OCI-LY3 (cell line): ENCODE measurements at regions not wholly inside any gene's neighbourhood (a gene's known extent, or its start where the extent isn't known, plus 50 kb on each side); places are given as distances from the start of the nearest gene placed in this dataset.

ENCODE experiments used
- H2AFZ ChIP-seq: fragments of 200-600, 300-600 bp; shearing (Covaris generic); 2 replicates; pipeline ENCODE4 v1.6.0; 2014; ENCODE audit warnings: antibody characterized with exemption, low read depth, low read length
- H3K27ac ChIP-seq: fragments of 200-600, 300-600 bp; sonication (generic); 2 replicates; pipeline ENCODE4 v1.5.1; 2014; ENCODE audit warnings: mild to moderate bottlenecking, low read length, moderate library complexity, mixed read lengths
- H3K27me3 ChIP-seq: fragments of 200-600, 300-600 bp; sonication (generic); 2 replicates; pipeline ENCODE4 v1.6.1; 2014; ENCODE audit warnings: low read depth, low read length, mixed read lengths
- H3K36me3 ChIP-seq: fragments of 200-600, 300-600 bp; sonication (generic); replicated peaks from 2 replicates; pipeline ENCODE3; 2014; ENCODE audit warnings: low read depth, low read length, mixed read lengths
- H3K4me1 ChIP-seq: fragments of 300-600, 200-600 bp; sonication (generic); 2 replicates; pipeline ENCODE4 v1.6.1; 2014; ENCODE audit warnings: low read length, mixed read lengths
- H3K4me2 ChIP-seq: fragments of 200-600, 300-600 bp; sonication (generic); 2 replicates; pipeline ENCODE4 v1.6.1; 2014; ENCODE audit warnings: low read length, mixed read lengths
- H3K4me3 ChIP-seq: fragments of 300-600, 200-600 bp; sonication (generic); 2 replicates; pipeline ENCODE4 v1.5.1; 2014; ENCODE audit warnings: antibody characterized with exemption, mild to moderate bottlenecking, low read length, moderate library complexity
- H3K79me2 ChIP-seq: fragments of 300-600, 200-600 bp; shearing (Covaris generic); 2 replicates; pipeline ENCODE4 v1.6.1; 2014; ENCODE audit warnings: mild to moderate bottlenecking, low read length, mixed read lengths
- H3K9ac ChIP-seq: fragments of 300-600, 200-600 bp; shearing (Covaris generic); 2 replicates; pipeline ENCODE4 v1.6.0; 2014; ENCODE audit warnings: mild to moderate bottlenecking, low read length, moderate library complexity
- H3K9me3 ChIP-seq: fragments of 200-600, 300-600 bp; shearing (Covaris generic); 2 replicates; pipeline ENCODE4 v1.6.1; 2014; ENCODE audit warnings: low read length, mixed read lengths; ENCODE audit not compliant: insufficient read depth
- H4K20me1 ChIP-seq: fragments of 200-600, 300-600 bp; sonication (generic); 2 replicates; pipeline ENCODE4 v1.6.1; 2016; ENCODE audit warnings: low read length, mixed read lengths; ENCODE audit not compliant: insufficient read depth
- EZH2phosphoT487 ChIP-seq: fragments of 200-600 bp; shearing (Covaris generic); IDR thresholded peaks from 2 replicates; pipeline ENCODE4 v1.6.1; 2018; ENCODE audit warnings: antibody characterized with exemption, mixed run types, low read depth
- TF ChIP-seq, protein P1 (sequence below): fragments of 200-600, 300-600 bp; sonication (generic); IDR thresholded peaks from 2 replicates; pipeline ENCODE4 v1.5.1; 2014; ENCODE audit warnings: antibody characterized with exemption, low read length, low read depth

DNA sequence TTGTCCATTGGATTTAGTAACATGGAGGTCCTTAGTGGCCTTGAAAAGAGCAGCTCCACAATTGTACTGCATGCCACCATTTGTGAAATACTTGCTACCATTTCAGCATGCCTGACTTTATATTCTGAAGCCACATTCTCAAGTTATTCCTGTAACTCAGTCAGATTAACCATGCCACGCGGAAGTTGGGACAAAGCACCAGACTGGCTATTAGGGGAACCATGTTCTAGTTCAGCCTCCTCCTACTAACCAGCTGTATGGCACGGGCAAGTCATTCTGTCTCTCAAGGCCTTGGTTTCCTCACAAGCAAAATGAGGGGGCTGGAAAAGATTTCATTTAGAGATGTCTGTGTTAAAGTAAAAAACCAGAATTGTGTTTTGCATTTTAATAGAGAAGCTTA is 418.0 kb downstream of the PLK2 start:
- Histone ChIP-seq H3K4me3 (no peak overlapping the region), H3K4me2 (no peak overlapping the region), H2AFZ (no peak overlapping the region), H3K4me1 (no peaks in the 10 kb centered on the region), H3K79me2 (no peaks in the 10 kb centered on the region), H3K27ac (no peak overlapping the region), H3K27me3 (no peaks in the 10 kb centered on the region), H3K9me3 (no peaks in the 10 kb centered on the region), H4K20me1 (no peaks in the 10 kb centered on the region), H3K36me3 (no peaks in the 10 kb centered on the region), H3K9ac (no peak overlapping the region)
- TF ChIP-seq EZH2phosphoT487: no peak
- TF ChIP-seq, protein P1, sequence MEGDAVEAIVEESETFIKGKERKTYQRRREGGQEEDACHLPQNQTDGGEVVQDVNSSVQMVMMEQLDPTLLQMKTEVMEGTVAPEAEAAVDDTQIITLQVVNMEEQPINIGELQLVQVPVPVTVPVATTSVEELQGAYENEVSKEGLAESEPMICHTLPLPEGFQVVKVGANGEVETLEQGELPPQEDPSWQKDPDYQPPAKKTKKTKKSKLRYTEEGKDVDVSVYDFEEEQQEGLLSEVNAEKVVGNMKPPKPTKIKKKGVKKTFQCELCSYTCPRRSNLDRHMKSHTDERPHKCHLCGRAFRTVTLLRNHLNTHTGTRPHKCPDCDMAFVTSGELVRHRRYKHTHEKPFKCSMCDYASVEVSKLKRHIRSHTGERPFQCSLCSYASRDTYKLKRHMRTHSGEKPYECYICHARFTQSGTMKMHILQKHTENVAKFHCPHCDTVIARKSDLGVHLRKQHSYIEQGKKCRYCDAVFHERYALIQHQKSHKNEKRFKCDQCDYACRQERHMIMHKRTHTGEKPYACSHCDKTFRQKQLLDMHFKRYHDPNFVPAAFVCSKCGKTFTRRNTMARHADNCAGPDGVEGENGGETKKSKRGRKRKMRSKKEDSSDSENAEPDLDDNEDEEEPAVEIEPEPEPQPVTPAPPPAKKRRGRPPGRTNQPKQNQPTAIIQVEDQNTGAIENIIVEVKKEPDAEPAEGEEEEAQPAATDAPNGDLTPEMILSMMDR: no peak

DNA sequence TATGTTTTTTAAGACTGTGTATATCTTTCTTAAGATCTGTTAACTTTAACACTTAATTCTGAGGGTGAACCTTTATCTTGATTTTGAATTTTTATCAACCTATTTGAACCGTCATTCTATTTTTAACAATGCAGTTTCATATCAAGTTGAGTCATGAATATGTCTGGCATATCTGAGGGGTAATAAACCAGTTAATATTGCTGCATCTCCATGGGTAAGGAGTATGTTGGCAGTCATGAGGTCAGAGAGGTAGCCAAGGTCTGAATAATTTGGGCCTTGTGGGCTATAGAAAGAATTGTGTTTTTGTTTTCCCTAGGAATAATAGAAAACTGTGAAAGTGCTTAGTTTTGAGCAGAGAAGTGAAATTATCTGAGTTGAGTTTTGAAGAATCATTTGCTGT is 419.0 kb downstream of the PLK2 start:
- TF ChIP-seq, protein P1: no peak
- no peak for TF ChIP-seq EZH2phosphoT487
- H3K9me3 ChIP-seq: no peaks in the 10 kb centered on the region
- H3K79me2 ChIP-seq: no peaks in the 10 kb centered on the region

DNA sequence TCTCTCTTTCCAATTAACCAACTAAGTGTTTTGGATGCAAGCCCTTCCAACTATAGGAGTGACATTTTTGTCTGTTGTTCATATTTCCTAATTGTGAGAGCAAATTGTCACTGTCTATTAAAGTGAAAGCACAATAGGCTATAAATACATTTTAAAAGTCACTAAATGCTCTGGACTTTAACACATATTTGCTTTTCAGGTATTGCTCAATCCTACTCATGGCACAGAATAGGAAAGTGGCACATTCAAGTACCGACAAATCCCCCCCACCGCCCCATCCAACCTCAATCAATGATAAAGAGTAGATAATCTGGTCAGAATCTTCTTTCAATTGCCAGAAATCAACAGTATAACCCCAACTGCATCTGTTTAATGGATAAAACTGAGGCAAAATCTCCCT is 419.8 kb downstream of the PLK2 start:
- Histone ChIP-seq H2AFZ (no peak overlapping the region), H3K9ac (no peak overlapping the region), H3K4me2 (no peak overlapping the region), H3K27ac (no peak overlapping the region), H3K4me1 (no peaks in the 10 kb centered on the region), H3K79me2 (no peaks in the 10 kb centered on the region), H3K4me3 (no peak overlapping the region), H4K20me1 (no peaks in the 10 kb centered on the region), H3K36me3 (no peaks in the 10 kb centered on the region), H3K27me3 (no peaks in the 10 kb centered on the region), H3K9me3 (no peaks in the 10 kb centered on the region)
- TF ChIP-seq, protein P1: no peak
- TF ChIP-seq EZH2phosphoT487: no peak

More for the DNA sequence above, 419.0 kb downstream of the PLK2 start:
- Histone ChIP-seq H3K27ac (no peak overlapping the region), H3K27me3 (no peaks in the 10 kb centered on the region), H3K4me1 (no peaks in the 10 kb centered on the region), H2AFZ (no peak overlapping the region), H3K9ac (no peak overlapping the region), H3K36me3 (no peaks in the 10 kb centered on the region), H4K20me1 (no peaks in the 10 kb centered on the region), H3K4me3 (no peak overlapping the region), H3K4me2 (no peak overlapping the region)

DNA sequence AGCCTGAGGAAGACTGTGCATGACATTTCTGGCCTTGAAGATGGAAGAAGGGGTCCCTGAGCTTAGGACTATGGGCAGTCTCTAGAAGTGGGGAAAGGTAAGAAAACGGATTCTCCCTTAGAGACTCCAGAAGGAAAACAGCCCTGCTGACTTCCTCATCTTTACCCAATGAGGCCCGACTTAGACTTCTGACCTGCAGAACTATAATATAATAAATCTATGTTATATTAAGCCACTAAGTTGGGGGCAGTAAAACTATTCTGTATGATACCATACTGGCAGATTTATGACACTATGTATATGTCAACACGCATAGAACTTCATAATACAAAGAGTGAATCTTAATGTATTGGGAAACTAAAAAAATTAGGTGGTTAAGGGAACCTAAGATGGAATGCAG is 422.0 kb downstream of the PLK2 start:
- Histone ChIP-seq H3K9me3 (no peaks in the 10 kb centered on the region), H3K27me3 (no peaks in the 10 kb centered on the region), H2AFZ (no peak overlapping the region), H4K20me1 (no peaks in the 10 kb centered on the region), H3K4me1 (no peaks in the 10 kb centered on the region), H3K36me3 (no peaks in the 10 kb centered on the region), H3K9ac (no peak overlapping the region), H3K79me2 (no peaks in the 10 kb centered on the region), H3K4me3 (no peak overlapping the region), H3K4me2 (no peak overlapping the region), H3K27ac (no peak overlapping the region)
- TF ChIP-seq, protein P1: no peak
- TF ChIP-seq EZH2phosphoT487: no peak
